H1 (cell line): ENCODE measurements at regions not wholly inside any gene's neighbourhood (a gene's known extent, or its start where the extent isn't known, plus 50 kb on each side); places are given as distances from the start of the nearest gene placed in this dataset.

Experiments
- ATF2 ChIP-seq: IDR thresholded peaks from 2 replicates; pipeline ENCODE4 v1.6.1; 2012; ENCODE audit warnings: low read length, inconsistent platforms
- ATF3 ChIP-seq: IDR thresholded peaks from 2 replicates; pipeline ENCODE4 v1.6.1; 2011; ENCODE audit warnings: low read depth, mild to moderate bottlenecking, low read length; ENCODE audit not compliant: insufficient read depth
- CHD7 ChIP-seq: fragments of 300-600 bp; sonication (generic); IDR thresholded peaks from 2 replicates; pipeline ENCODE4 v1.7.1; 2012; ENCODE audit warnings: low read length, moderate library complexity, mild to moderate bottlenecking, inconsistent platforms; ENCODE audit not compliant: insufficient replicate concordance
- CREB1 ChIP-seq: IDR thresholded peaks from 2 replicates; pipeline ENCODE4 v1.6.1; 2012; ENCODE audit warnings: inconsistent platforms
- USF2 ChIP-seq: IDR thresholded peaks from 2 replicates; pipeline ENCODE4 v1.6.1; 2011; ENCODE audit warnings: low read length, improper control_type of control experiment

GRCh38 chr12:23128462-23128861 lies 503.5 kb downstream of the ETNK1 start (continued):
- TF ChIP-seq CHD7 = no peak
- TF ChIP-seq ATF2 = no peak
- no peak for TF ChIP-seq ATF3
- no peak for TF ChIP-seq USF2
- TF ChIP-seq CREB1 = no peak
